NCI-H748 treated with DMSO at 0.1 percent for 48 hours (cell line): ENCODE measurements at regions not wholly inside any gene's neighbourhood (a gene's known extent, or its start where the extent isn't known, plus 50 kb on each side); places are given as distances from the start of the nearest gene placed in this dataset.

ENCODE experiments used
- DNase-seq: peaks from one replicate; lab custom pipeline; 2025; lab: John Stamatoyannopoulos, UW

DNA sequence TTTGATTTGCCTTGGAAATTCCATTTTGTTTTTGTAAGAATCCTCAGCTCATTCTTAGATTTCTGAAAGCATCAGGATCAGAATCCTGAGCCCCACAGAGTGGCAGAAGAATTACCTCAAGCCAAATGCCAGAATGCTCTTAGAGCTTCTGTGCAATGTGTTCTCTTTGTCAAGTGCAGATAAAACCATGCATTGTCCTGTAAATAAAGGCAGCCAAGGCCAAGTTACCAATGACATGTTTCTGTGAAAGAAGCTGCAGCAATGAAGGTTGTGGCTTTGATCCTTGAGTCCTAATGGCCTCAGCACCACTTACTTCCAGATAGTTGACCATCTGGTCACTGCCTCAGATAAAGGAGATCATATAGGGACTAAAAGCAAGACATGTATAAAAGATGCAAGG lies 343.3 kb upstream of the AKR1E2 start:
- DNase-seq = no peak

DNA sequence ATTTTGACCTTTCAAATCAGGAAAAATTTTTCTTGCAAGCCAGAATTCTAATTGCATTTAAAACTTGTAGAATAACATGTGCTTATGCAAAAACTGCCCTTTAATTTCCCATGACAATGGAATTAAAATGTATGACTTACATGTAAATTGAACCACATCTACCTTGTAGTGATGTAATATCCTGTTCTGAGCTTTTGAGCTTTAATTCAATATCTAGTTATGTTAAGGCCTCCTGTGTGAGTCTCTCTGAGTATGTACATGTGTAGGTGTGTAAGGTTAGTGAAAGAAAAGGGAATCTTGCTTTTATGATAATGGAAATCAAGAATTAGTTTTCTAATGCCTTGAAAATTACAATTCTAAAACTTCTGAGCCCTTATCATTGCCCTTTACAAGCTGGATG lies 344.8 kb upstream of the AKR1E2 start:
- no peak for DNase-seq

DNA sequence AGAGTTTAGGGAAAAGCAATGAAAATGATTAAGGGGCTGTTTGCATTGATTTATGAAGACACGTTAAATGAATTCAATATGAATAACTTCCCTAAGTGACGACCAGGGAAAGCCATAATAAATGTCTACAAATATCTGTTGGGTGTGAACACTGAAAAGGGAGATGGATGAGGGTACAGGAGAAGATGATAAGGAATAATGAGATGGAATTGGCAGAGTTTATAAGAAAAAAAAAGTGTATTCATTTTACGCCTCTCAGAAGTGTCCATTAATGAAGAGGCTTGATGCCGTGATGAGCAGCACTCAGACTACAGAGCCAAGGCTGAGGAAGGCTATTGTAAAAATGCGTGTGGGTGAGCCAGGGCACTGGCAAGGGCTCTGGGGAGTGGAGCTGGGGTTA lies 346.7 kb upstream of the AKR1E2 start:
- no peak for DNase-seq

DNA sequence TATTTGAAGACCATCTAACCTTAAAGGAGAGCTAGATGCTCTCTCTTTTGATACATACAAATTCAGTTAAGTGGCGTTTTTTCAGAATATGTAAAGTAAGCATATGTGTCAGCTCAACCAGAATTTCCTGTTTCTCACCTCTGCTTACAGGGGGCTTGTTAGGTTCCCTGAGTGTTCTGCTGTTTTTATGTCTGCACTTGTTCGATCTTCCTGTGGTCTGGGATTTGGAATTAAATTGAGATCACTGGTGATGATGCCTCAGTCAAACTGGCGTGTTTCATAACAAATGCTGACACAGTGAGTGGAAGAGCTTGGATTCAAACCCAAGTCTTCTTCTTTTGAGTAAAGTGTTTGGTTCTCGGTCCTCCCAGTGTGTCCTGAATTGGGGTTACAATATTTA lies 348.3 kb upstream of the AKR1E2 start:
- DNase-seq = no peak

DNA sequence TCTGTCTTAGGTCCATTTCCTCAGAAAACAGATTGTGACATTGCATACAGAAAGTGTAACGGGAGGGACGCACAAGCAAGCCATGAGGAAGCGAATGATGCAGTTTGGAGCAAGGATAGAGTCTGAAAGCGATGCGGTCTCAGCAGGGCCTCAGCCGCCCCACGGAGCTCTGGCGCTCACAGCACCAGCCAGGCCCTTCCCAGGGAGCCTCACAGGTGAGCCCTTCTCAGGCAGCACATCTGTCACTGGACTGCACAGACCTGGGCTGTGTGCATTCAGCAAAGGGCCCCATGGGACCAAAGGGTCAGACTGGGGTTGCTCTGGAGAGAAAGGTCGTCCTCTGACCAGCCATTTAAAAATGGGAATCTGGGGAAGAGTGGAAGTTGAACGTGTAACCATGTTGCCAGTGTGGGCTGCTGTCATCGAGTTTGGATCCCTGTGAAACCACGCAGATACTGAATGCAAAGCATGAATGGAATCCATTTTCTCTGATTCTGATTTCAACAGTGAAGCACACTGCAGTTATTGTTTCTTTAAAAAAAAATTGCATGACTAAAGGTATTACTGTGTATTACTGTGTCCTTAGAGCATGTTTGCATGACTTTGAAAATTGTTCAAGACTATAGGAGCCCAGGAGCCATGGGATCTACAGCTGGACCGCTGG lies 350.0 kb upstream of the AKR1E2 start:
- no peak for DNase-seq

DNA sequence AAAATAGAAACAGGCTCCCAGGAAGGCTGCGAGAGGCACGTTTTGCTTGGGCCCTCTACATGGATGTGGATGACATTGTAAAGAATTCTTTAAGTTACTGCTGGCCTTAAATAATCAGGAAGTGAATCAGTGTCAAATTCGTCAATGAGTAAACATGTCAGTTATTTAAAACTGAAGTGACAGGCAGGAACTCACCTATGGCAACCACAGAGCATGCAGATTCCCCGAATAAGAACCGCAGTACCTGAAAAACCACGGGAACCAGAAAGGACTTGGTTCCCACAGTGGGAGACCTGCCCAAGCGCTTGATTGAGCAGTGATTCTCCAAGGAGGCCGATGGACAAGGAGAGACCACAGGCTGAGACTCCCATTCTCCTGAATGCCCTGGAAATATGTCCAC lies 351.2 kb upstream of the AKR1E2 start:
- DNase-seq = no peak

DNA sequence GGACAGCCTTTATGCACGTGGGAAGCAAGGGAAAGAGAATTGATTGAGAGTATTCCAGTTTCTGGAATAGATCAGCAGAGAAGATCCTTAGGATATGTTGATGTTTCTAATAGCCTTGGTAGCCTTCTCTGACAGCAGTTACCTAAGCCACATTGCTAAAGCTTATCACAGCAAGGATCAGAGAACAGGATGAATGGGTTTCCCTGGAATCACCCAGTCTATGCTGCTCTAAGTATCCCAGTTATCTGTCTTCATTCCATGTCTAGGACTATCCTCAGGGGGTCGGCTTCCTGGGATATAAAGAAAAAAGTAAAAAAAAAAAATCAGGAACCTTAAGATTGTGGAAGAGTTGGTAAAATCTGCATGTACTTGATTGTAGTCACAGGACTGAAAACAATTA lies 352.0 kb upstream of the AKR1E2 start:
- no peak for DNase-seq

DNA sequence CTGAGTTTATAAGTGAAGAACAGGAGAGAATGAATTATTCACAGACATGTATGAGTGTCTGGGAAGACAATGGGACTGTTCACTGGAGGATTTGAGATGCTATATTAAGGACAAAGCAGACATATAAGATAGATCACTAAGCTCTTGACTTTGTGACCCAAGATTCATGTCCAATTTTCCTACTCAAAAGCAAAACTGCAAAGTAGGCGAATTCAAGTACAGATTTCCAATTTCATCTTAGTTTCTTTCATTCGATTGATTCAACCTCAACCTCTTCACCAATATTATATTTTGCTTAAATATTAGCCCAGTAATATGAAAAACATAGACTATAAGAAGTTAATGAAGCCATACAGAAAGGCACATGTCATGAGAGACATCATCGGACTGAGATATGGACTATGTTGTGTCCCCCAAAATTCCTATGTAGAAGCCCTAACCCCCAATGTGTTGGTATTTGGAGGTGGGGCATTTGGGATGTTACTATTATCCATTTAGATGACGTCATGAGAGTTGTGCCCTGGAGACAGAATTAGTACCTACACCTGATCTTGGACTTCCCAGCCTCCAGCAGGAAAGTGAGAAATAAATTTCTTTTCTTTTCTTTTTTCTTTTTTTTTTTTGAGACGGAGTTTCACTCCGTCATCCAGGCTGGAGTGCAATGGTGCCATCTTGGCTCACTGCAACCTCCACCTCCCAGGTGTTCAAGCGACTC lies 353.7 kb upstream of the AKR1E2 start:
- no peak for DNase-seq

DNA sequence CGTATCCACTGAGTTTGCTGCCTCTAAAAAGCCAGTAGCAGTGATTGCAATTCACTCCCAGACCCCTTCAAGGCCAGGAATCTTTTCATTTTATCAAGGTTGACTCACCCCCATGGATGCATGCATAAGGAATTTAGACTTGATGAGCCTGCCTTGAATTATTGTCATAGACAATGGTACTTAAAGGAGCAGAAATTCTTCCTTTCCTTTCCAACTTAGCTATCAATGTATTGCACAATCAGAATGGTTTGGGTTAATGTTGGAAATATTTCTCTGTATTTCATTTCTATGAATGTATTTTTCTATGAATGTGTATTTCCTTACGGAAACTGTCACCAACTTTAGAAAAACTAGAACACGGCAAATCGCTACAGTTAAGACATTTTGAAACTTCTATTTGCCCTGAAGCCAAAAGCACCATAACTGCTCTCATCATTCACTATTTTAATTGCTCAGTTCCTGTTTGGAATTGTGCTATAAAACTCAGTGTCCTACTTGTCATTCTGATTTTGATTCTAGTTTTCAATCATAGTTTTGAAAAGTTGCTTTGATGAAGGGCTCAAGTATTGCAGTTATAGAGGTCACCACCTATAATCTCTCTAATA lies 355.7 kb upstream of the AKR1E2 start:
- no peak for DNase-seq

DNA sequence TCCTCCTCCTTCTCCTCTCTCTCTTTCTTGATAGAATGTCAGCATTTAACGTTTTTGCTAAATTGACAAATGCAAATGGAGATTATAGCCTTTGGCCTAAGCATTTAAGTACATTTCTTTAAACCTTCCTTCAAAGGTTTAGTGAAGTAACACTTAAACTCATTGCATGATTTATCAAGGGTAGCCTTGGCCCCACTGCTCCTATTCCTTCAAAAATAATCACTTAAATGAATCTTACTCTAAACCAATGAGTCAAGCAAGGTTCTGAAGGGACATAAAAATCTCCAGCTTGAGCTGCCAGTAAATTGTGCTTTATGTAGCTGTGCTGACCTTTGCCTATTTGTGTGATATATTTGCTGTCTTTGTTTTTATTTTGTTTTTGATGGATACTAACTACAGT lies 358.5 kb upstream of the AKR1E2 start:
- DNase-seq = no peak

DNA sequence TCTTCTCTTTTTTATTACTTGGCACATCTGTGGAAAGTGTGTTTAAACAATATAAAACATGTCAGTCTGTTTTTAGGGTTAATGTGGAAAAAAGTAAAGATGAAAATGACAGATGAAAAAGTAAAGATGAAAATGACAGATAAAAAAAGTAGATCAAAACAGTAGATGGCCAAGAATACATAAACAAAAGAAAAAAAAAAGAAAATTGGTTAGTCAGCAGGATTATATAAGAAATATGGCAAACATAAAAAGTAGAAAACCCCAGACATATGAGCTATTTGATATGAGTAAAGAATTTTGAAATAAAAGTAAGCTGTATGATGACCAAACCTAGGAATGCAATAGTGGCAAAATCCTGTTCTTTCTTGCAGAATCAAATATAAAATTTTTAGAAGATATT lies 365.7 kb upstream of the AKR1E2 start:
- no peak for DNase-seq

DNA sequence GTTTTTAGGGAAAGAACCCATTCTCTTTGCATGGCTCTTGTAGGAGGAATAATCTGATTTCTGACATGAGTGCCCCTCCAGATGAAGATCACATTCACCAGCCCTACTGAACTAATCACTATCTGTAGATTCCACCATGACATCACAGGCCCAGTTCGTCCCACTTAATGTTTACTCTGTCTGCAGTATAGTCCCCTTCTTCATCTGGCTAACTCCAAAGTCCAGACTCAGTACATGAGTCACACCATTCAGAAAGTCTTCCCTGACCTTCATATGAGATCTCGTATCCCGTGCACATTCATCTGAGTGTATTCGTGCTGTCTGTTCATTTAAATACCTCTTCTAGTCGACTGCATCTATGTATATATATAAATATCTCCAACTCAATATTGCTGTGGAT lies 366.5 kb upstream of the AKR1E2 start:
- no peak for DNase-seq

DNA sequence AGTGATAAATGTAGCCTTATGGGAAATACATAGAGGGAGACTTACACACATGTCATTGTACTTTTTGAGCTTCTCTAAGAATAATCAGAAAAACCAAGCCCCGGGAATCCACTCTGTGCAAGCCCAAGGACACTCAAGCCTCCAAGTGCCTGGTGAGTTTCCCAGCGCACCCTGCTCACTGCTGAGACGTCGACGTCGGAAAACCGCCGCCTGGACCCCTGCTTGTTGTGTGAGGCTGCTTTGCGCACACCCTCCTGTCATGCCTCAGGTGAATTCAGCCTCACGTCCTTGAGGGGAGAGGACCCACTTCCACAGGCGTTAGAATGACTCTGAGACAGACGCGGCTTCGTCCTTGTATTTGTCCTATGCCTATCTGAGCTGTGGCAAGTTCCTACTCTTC lies 368.4 kb upstream of the AKR1E2 start:
- DNase-seq = no peak

DNA sequence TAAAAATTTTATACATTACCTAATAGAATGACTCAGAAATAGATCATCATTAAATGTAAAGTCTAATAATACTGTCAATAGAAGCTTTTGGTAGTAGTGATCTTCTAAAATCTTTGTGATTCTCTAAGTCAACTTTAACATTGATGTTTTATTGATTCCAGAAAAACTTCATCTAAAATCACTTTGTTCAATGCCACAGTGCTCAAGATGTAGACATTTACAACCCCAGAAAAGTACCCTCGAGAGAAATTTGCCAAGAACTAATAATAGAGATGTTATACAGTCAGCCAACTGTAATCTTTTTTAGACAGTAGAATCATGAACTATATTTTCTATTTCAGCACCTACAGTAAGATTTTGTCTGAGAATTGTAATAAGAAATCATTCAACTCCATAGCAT lies 369.2 kb upstream of the AKR1E2 start:
- no peak for DNase-seq

DNA sequence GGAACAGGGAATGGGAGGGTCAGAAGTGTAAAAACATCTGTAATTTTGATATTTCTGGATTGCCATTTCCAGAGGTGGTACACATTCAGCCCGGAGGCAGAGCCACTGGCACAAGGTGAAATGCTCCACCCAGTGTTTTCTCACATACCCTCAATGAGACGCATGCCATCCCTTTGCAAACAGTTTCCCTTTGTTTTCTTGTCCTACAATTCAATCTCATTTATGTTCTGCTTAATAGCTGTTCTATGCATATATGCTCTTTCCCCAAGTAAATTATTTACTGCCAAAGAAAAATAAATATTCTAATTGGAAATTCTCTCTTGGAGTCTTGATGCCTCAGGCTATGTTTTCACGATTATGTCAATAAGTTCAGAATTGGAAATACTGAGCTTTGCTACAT lies 369.7 kb upstream of the AKR1E2 start:
- peak; percentile 37 for DNase-seq

DNA sequence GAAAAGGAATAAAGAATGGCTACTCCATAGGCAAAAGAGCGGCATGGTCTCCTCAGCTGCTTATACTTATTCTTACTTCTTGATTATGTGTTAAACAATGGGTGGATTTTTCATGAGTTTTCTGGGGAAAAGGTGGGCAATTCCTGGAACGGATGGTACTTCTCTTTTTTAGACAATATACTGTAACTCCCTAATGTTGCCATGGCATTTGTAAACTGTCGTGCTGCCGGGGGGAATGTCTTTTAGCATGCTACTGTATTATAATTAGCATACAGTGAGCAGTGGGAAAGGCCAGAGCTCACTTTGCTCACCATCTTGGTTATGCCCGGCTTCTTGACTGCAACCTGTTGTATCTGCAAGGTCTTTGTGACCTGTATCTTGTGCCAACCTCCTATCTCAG lies 372.1 kb upstream of the AKR1E2 start:
- DNase-seq = no peak

DNA sequence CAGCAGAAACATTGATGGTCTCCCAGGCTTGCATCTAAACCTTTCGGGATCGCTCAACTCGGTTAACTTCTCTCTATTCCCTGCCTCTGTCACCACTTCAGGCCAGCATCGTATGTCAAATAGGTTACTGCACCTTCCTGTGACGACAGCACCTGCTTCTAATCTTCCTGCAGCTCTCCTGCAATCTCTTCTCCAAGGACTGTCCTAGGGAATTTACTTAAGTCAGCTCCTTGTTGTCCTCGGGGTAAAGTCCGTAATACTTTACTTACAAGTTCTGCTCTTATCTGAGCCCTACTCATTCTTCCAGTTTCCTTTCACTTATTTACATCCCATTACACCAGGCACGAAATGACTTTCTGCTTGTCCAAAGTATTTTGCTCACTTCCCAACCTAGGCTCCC lies 372.7 kb upstream of the AKR1E2 start:
- no peak for DNase-seq

DNA sequence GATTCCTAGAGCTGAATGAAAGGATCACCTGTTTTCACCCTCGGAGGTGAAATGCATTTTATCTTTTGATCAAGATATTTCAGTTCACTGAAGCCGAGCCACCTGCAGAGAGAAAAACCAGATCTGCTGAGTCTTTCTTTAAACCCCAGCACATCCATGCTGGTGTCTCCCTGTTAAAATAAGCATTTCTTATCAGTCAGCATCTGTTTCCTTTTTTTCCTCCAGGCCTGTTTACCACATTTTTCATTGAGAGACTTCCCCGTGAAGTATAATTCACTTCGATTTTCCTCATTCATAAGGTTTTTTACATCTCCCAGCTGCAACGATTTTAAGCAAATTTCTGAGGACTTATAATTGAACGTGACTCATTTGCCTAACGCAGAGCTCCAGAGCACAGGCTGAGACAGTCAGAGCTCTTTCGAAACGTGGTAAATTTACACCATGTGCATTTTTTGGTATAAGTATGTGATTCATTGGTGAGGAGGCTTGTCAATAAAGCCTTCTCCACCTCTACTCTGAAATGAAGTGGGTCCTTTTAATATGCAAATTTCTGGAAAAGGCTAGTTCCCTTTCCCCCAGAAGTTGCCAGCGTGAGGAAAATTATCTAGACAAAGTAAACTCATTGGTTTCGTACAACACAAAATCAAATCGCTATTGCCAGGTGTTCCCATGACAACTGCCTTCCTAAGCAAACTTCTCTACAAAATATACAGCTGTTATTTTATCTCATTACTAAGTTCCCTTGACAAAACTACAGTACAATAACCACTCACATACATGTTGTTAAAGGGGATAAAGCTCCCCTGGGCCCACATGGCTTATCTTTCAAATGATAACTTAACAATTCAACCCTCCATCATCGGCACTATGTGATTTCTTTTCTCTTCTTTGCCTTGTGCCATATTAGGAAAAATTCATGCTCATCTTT lies 374.8 kb upstream of the AKR1E2 start:
- DNase-seq = peak; percentile 33

DNA sequence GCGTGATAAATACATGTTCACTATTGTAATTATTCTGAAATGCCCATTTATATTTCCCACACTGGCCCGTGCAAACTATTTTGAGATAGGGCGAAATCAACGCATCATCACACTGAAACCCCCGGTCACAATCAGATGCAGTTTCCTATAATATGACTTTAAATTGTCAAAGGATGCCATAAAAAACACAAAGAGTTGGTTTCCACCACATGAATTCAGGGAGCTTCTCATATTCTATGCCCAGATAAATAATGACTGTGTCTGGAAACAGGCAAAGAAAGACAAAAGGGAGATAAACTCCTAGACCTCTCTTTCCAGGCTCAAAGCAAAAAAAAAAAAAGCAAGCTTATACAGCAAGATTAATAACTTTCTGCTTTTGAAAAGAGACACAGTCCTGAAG lies 375.8 kb upstream of the AKR1E2 start:
- no peak for DNase-seq

DNA sequence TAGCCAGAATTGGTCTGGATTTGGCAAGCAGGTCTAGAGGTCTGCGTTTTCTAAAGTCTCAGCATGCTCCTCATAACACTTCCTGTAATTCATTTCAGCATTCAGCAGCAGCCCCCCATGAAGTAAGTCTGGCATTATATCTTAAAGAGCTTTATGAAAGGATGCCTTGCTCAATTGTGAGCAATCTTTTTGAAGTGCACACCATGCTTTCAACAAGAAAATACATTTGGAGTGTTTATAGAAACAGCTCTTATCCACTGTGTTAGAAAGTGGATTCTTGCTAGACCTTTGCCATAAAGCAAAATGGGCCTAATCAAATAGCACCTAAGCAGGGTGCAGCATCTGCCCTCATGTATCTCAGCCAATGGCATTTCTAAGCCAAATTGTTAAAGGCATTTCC lies 378.0 kb upstream of the AKR1E2 start:
- DNase-seq = no peak

DNA sequence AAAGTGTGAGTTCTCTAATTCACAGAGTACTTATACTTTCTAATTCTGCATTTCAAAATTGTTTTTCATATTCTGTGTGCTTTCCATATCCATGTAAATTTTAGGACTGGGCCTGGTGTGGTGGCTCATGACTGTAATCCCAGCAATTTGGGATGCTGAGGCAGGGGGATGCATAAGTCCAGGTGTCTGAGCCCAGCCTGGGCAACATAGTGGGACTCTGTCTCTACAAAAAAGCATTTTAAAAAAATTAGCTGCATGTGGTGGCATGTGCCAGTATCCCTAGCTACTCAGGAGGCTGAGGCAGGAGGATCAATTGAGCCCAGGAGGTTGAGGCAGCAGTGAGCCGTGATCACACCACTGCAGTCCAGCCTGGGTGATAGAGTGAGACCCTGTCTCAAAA lies 382.6 kb upstream of the AKR1E2 start:
- DNase-seq = no peak

DNA sequence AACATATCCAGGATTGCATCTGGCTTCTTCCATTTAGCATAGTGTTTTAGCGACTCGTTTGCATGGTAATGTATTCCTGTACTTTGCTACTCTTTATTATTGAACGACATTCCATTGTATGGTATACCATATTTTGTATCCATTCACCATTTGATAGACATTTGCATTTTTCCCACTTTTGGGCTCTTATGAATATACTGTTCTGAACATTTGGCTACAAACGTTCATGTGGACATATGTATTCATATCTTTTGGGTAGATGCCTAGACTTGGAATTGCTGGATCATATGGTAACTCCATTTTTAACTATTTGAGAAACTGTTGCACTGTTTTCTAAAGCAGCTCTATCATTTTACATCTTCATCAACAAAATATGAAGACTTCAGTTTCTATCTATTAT lies 383.7 kb upstream of the AKR1E2 start:
- DNase-seq = no peak

DNA sequence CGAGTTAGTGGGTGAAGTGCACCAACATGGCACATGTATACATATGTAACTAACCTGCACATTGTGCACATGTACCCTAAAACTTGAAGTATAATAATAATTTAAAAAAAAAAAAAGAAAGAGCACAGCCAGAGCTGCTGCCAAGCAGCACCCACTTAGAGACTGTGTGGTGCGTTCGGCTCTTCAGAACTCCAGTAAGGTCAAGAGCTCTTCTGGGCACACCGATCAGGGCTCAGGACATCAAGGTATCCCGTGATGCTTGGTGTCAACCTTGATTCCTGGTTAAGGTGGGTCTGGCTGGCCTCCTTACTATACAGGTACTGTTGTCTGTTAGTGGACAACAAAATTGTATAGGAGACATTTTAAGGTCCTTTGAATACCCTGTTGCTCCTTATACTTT lies 385.7 kb upstream of the AKR1E2 start:
- DNase-seq = no peak
